T-helper 1 cell (primary cell): ENCODE measurements at regions not wholly inside any gene's neighbourhood (a gene's known extent, or its start where the extent isn't known, plus 50 kb on each side); places are given as distances from the start of the nearest gene placed in this dataset.

ENCODE experiments used
- DNase-seq, 5 donors: peaks; one replicate each; pipeline ENCODE4 v3.0.0-alpha.2; 2012 to 2020

GRCh38 chr2:58557176-58557575 is 316.1 kb upstream of the FANCL start:
- no peak for DNase-seq

- DNase-seq: no peak
Observed at GRCh38 chr2:58553937-58554336, 312.8 kb upstream of the FANCL start.

DNA sequence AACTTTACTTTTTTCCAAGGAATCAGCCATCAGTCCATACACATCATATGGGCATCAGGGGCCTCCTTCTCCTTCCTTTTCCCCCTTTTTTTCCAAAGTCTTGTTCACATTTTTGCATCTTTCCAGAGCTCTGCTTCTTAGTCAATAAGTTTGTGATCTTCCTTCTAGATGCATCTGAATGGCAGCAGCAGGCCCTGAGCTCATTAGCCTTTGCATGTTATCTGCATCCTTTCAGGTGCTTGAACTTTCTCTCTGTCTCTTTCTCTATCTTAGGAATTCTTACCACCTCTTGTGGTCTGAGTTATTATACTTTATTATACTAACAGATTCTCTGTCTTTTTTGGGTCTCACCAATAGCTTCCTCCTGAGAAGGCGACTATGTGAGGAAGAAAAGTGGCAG is 312.4 kb upstream of the FANCL start:
- no peak for DNase-seq

DNA sequence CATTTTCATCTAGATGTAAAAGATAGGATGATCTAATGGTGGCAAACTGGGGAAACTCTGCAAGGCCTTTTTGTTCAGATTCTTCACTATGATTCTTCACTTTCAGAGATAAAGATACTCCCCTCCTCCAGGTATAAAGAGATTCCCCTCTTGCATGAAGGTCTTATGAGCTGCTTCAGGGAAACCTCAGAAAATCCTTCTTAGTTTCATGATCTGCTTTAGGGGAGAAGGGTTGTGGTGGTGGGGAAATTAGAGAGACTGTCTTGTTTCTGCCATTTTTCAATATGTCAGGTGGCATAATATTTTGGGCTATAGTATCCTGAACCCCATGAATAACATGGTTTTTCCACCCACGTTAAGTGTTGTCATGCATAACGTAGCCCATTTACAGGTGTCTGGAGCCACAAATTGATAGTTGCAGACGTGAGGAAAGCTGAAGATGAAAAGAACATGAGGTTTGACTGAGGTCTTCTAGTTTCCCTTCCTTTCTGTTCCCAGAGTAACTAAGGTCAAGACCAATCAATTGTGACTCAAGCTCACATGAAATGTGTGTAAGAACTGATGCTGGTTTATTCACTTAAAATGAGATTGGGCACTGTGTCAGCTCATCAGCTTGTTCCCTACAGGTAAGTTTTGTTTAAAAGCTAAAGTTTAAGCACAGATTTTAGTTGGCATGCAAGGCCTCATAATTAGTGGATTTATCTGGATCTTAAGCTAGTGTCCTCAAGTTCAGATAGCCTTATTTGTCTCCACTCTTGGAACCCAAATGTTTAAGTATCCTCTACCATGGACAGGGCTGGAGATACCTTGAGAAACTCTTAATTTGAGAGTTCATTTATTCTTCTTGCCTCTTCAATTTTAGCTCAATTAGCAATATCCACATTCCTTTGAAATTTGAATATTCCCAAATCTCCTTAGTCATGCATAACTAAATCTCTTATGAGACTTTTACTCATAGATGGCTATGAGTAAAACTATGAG is 304.5 kb upstream of the FANCL start:
- no peak for DNase-seq

DNA sequence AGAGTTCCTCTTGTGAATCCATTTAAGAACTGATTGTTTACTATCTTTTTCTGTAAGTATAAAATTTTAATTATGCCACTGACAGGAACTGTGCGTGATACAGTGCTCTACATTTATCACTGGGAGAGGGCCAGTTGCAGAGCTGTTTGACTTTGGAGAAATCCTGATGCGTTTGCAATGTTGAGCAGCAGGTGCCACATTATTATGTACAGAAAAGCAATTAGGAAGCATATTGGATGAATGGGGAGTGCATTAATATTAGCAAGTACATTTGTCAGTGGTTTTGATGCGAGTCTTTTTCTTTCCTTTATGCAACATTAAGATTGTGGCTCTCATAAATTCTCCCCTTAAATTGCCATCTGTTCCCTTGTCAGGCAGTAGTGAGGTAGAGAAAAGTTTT is 302.3 kb upstream of the FANCL start:
- DNase-seq: no peak

GRCh38 chr2:58541511-58541910 is 300.4 kb upstream of the FANCL start:
- DNase-seq: no peak

GRCh38 chr2:58540681-58541080 is 299.6 kb upstream of the FANCL start:
- DNase-seq: no peak

DNA sequence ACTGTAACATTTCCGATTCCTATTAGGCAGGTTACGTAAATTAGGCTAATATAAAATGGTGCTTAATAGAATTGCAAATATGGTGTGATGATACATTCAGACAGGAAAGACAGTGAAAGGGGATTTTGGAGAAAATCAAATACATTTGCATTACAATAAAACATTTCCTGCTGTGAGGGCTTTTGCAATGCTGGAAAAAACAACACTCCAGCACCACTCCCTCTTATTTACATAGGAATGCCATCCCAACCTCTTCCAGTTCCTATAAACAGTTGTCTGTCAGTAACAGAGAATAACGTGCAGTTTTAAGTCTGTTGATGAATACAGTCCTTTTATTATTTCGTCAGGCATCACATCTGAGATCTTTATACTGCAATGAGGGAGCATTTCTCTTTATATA is 298.8 kb upstream of the FANCL start:
- DNase-seq: no peak

GRCh38 chr2:58535990-58536389 is 294.9 kb upstream of the FANCL start:
- DNase-seq: no peak

DNA sequence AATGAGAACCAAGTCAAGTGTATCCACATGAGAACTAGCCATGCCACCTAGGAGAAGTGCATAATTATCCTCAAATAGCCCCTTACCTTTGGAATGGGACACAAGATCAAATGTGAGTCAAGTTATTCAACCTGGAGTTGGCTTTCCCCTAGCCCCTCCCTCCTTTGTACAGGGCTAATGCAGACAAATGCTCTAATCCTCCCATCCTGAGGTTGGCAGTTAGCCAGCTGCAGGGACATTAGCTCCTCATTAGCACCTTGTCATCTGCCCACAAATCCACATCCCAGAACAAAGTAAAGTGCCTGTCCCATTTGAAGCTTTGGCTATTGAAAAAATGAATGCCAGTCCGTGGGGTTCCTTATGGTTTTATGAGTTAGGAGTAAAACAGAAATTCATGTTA is 294.1 kb upstream of the FANCL start:
- no peak for DNase-seq

- no peak for DNase-seq
Observed at GRCh38 chr2:58533376-58533775, 292.3 kb upstream of the FANCL start.

DNA sequence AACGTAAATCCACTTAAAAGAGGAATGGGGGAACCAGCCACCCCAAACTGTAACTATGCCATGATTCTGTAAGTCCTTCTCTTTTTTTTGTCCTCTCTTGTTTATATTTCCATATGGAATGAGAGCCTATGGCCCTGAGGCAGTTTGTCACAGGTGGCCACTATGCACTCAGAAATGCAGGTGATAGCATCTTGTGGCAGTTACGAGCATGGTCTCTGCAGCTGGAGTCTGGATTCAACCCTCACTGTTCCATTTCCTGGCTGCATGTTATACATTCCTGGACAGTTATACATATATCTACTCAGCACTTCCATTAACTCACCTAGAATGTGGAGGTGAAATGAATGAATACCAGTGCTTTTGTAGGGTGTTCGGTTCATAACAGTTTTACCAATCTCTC is 291.5 kb upstream of the FANCL start:
- DNase-seq: no peak

- no peak for DNase-seq
Observed at GRCh38 chr2:58527647-58528046, 286.5 kb upstream of the FANCL start.

- no peak for DNase-seq
Observed at GRCh38 chr2:58521803-58522554, 280.9 kb upstream of the FANCL start.

GRCh38 chr2:58520903-58521302 is 279.8 kb upstream of the FANCL start:
- DNase-seq: no peak

DNA sequence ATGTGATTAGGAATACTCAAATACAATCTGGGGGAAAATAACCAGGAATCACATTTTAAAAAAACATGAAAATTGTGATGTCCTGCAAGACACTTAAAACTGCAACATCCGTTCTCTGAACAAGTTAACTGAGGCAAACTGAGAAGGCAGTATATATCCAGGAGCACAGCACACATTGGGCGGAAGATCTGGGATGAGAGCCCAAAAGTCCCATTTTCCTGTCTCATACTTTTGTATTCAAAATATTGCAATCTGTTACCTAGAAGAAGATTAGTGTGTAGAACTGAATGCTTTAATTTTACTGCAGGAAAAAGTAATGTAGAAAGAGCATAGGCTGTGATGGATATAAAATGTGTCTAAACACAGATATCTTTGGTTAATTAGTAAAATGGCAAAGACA is 276.8 kb upstream of the FANCL start:
- DNase-seq: no peak

- DNase-seq: no peak
Observed at GRCh38 chr2:58516695-58517094, 275.6 kb upstream of the FANCL start.

DNA sequence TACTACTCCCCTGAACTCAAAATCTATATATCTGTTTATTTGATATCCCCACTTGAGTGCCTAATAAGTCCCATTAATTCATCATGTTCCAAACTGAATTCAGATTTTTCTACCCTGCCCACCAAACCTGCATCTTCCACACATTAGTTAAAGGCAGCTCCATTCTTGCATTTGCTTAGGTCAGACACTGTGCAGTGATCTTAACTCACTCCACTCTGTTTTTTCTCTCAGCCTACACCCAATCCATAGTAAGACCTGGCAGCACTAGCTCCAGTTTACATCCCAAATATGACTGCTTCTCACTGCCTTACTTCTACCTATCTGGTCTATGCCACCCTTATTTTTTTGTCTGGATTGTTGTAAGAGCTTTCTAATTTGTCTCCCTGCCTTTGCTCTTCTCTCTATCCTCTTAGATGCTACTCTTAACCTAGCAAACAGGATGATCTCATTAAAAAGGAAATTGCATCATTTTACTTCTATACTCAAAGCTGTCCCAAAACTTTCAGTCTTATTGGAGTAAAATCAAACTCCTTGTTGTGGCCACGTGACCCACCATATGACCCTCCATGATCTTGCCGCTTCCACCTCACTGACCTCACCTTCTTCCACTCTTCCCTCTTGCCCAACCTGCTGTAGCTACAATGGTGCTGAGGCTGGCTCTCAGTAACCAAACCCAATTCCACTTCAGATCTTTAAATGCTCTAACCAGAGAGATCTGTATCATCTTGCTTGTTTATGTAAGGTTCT is 274.9 kb upstream of the FANCL start:
- DNase-seq: peak in 1 of 5 donors; percentile 63

- no peak for DNase-seq
Observed at GRCh38 chr2:58514252-58514651, 273.1 kb upstream of the FANCL start.

- no peak for DNase-seq
Observed at GRCh38 chr2:58512878-58513277, 271.8 kb upstream of the FANCL start.

DNA sequence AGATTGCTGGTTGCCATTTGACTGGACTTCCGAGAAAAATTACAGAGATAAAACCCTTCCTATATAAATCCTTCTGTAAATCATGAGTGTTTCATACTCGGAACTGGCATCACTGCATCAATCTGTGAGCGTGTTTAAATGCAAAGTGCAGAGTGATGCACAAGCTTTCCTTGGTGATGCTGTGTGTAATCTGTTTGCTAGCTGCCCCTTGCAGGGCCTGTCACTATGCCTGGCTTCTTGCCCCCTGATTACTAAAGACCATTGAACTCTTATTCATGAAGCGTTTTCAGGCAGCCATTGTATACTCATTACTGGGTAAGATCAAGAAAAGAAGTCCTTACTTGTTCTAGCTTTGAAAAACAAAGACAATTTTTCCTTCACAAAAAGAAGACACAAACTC is 266.9 kb upstream of the FANCL start:
- no peak for DNase-seq

DNA sequence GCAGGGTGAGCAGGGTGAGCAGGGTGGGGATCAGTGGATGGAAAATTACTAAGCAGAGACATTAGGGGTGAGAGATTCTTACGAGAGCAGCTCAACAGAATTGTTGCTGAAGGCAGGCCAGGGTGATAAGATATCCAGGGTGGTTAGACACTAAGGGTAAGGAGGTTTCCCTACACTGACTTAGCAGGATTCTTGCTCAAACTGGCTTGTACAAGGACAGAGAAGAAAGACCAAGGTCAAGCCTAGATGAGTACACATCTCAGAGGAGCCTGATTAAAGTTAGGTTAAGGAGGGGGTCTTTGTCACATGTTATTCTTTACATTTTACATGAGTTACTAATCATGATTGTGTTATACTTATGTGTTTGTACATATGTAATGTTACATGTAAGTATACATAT is 262.8 kb upstream of the FANCL start:
- DNase-seq: no peak

DNA sequence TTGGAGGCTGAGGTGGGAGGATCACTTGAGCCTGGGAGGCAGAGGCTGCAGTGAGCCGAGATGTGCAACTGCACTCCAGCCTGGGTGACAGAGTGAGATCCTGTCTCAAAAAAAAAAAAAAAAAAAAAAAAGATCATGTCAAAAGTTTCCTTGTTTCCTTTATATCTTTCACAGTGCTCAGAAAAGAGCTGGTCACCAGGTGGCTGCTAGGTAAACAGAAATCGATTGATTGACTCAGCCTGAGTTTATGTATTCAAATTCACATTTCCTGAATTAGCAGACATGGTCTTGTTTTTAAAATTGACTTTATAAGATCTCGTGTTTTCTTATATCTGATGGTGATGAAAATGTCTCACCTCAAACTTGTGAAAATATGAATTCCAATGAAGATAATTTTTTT is 261.8 kb upstream of the FANCL start:
- DNase-seq: no peak
